ENCODE measurements at regions not wholly inside any gene's neighbourhood (a gene's known extent, or its start where the extent isn't known, plus 50 kb on each side); places are given as distances from the start of the nearest gene placed in this dataset.

- POLR2A ChIA-PET = no interaction called here
- TF ChIP-seq TCF7L2 (IDR thresholded peaks at IDR 0.05; ENCODE audit: low read depth, low read length) (no peak), POLR2AphosphoS5 (IDR thresholded peaks at IDR 0.05; ENCODE audit: low read depth, low read length) (no peak), SIN3A (IDR thresholded peaks at IDR 0.05; ENCODE audit: borderline replicate concordance, insufficient read depth, low read depth, low read length) (no peak)
- Histone ChIP-seq H3K27ac (ENCODE audit: low read length) (no peak overlapping the region), H3K4me3 (ENCODE audit: low read depth in 2 of 2, low read length in 2 of 2) (no peak overlapping the region), H3K9me3 (ENCODE audit: control insufficient read depth, insufficient read depth, low read depth, low read length) (no peaks in the 10 kb centered on the region), H3K36me3 (ENCODE audit: control insufficient read depth, insufficient read depth, low read length) (no peaks in the 10 kb centered on the region), H3K4me1 (ENCODE audit: control insufficient read depth, insufficient read depth, low read length) (no peaks in the 10 kb centered on the region), H3K27me3 (ENCODE audit: control insufficient read depth, insufficient read depth, low read length) (no peaks in the 10 kb centered on the region)
- no peak for DNase-seq (ENCODE audit: low read depth, low spot score)
- CTCF ChIA-PET = no interaction called here
- in situ Hi-C loops (cut with HindIII; ENCODE audit: low pct_unique_long_range_greater_than_20kb, low sequenced_read_pairs) = no loop called here
- ATAC-seq = no peak
- BruUV-seq (replicated peaks) = no TSS peak
- intact Hi-C loops (cut with micrococcal nuclease; ENCODE audit: unreplicated experiment) = no loop called here
Observed at GRCh38 chr7:15915686-15916293, 229.3 kb upstream of the MEOX2 start.

- CTCF ChIA-PET = no interaction called here
- Histone ChIP-seq H3K4me1 (ENCODE audit: control insufficient read depth, insufficient read depth, low read length) (no peaks in the 10 kb centered on the region), H3K27ac (ENCODE audit: low read length) (no peak overlapping the region), H3K27me3 (ENCODE audit: control insufficient read depth, insufficient read depth, low read length) (no peaks in the 10 kb centered on the region), H3K4me3 (ENCODE audit: low read depth in 2 of 2, low read length in 2 of 2) (no peak overlapping the region), H3K36me3 (ENCODE audit: control insufficient read depth, insufficient read depth, low read length) (no peaks in the 10 kb centered on the region), H3K9me3 (ENCODE audit: control insufficient read depth, insufficient read depth, low read depth, low read length) (no peaks in the 10 kb centered on the region)
- DNase-seq (ENCODE audit: low read depth, low spot score) (no peak), ATAC-seq (no peak)
- intact Hi-C loops (cut with micrococcal nuclease; ENCODE audit: unreplicated experiment) (no loop called here), in situ Hi-C loops (cut with HindIII; ENCODE audit: low pct_unique_long_range_greater_than_20kb, low sequenced_read_pairs) (no loop called here)
- TF ChIP-seq CTCF (IDR thresholded peaks at IDR 0.05) (no peak), POLR2AphosphoS5 (IDR thresholded peaks at IDR 0.05; ENCODE audit: low read depth, low read length) (no peak), REST (IDR thresholded peaks at IDR 0.05; ENCODE audit: insufficient read depth in 1 of 2, low read depth in 2 of 2, low read length in 1 of 2) (no peak), SIN3A (IDR thresholded peaks at IDR 0.05; ENCODE audit: borderline replicate concordance, insufficient read depth, low read depth, low read length) (no peak), TCF7L2 (IDR thresholded peaks at IDR 0.05; ENCODE audit: low read depth, low read length) (no peak)
- POLR2A ChIA-PET = no interaction called here
- BruUV-seq (replicated peaks) = no TSS peak
Observed at GRCh38 chr7:15914611-15915010, 228.1 kb upstream of the MEOX2 start.

GRCh38 chr7:15906436-15906835, 220.0 kb upstream of the MEOX2 start:
- Histone ChIP-seq H3K36me3 (ENCODE audit: control insufficient read depth, insufficient read depth, low read length) (no peaks in the 10 kb centered on the region), H3K4me3 (ENCODE audit: low read depth in 2 of 2, low read length in 2 of 2) (no peak overlapping the region), H3K9me3 (ENCODE audit: control insufficient read depth, insufficient read depth, low read depth, low read length) (no peaks in the 10 kb centered on the region), H3K4me1 (ENCODE audit: control insufficient read depth, insufficient read depth, low read length) (no peaks in the 10 kb centered on the region), H3K27me3 (ENCODE audit: control insufficient read depth, insufficient read depth, low read length) (no peaks in the 10 kb centered on the region), H3K27ac (ENCODE audit: low read length) (no peak overlapping the region)
- ATAC-seq (no peak), DNase-seq (ENCODE audit: low read depth, low spot score) (no peak)
- intact Hi-C loops (cut with micrococcal nuclease; ENCODE audit: unreplicated experiment) = no loop called here
- in situ Hi-C loops (cut with HindIII; ENCODE audit: low pct_unique_long_range_greater_than_20kb, low sequenced_read_pairs) = no loop called here
- TF ChIP-seq REST (IDR thresholded peaks at IDR 0.05; ENCODE audit: insufficient read depth in 1 of 2, low read depth in 2 of 2, low read length in 1 of 2) (no peak), POLR2AphosphoS5 (IDR thresholded peaks at IDR 0.05; ENCODE audit: low read depth, low read length) (no peak), TCF7L2 (IDR thresholded peaks at IDR 0.05; ENCODE audit: low read depth, low read length) (no peak), SIN3A (IDR thresholded peaks at IDR 0.05; ENCODE audit: borderline replicate concordance, insufficient read depth, low read depth, low read length) (no peak), CTCF (IDR thresholded peaks at IDR 0.05) (no peak)
- POLR2A ChIA-PET = no interaction called here
- CTCF ChIA-PET = interaction anchor here (0.5 kb wide), 1 partner anchor 151 kb away, joined by 3 read pairs; no protein-coding TSS in a partner anchor
- no TSS peak for BruUV-seq (replicated peaks)

Measured in Panc1 (cell line).